K562 (cell line): ENCODE measurements at regions not wholly inside any gene's neighbourhood (a gene's known extent, or its start where the extent isn't known, plus 50 kb on each side); places are given as distances from the start of the nearest gene placed in this dataset.

Experiments used
- ATAC-seq: fragments of 200-7000 bp; cut with Tn5 transposase; 3 replicates; pipeline ENCODE4 v1.9.1; 2020; ENCODE audit warnings: moderate library complexity
- BruUV-seq: library from RNA; stranded (reverse); fragments of 400-500 nt; replicated peaks from 2 replicates; lab custom pipeline; 2021; lab: Mats Ljungman, UMichigan
- CTCF ChIA-PET: fragments of 300-600 bp; formaldehyde crosslinking; extraction: SDS; loops from one replicate; lab custom pipeline; 2021; ENCODE audit warnings: low intra/inter-chr PET ratio; lab: Yijun Ruan, JAX
- POLR2A ChIA-PET: fragments of 300-600, 350-650 bp; sonication (Branson Sonifier 250); formaldehyde crosslinking; extraction: SDS; loops from one replicate; lab custom pipeline; 2021; ENCODE audit warnings: antibody characterized with exemption, inconsistent platforms; lab: Yijun Ruan, JAX
- DNase-seq, 4 experiments: peaks; one replicate each; pipeline versions ENCODE4 v3.0.0 to v3.0.0-alpha.2; 2011 to 2018; ENCODE audit warnings: low spot score in 3 of 4, mixed read lengths in 3 of 4; ENCODE audit errors: extremely low read depth in 1 of 4
- FAIRE-seq: peaks from 2 replicates; lab custom pipeline; 2011; peaks lifted over from hg19 to GRCh38; lab: Jason Lieb, UNC
- H2AFZ ChIP-seq: 2 replicates; pipeline ENCODE4 v1.6.0; 2011; ENCODE audit warnings: low read depth, low read length, control low read depth, inconsistent platforms
- H3K27ac ChIP-seq: fragments of 200-600 bp; 3 replicates; pipeline ENCODE4 v1.8.0; 2011; ENCODE audit warnings: low read depth, mild to moderate bottlenecking, control low read depth, inconsistent platforms, low read length, moderate library complexity, mixed read lengths; ENCODE audit errors: extremely low read depth
- H3K27me3 ChIP-seq, 2 experiments: fragments of 300-600 bp in 1 of 2; 2 replicates in 1 of 2; 3 replicates in 1 of 2; pipeline versions ENCODE4 v1.6.0 to v1.8.0; 2011; ENCODE audit warnings: inconsistent platforms in 2 of 2, low read length in 2 of 2, mild to moderate bottlenecking in 1 of 2, mixed read lengths in 1 of 2, moderate library complexity in 1 of 2; ENCODE audit not compliant: control insufficient read depth in 2 of 2, insufficient read depth in 2 of 2
- H3K36me3 ChIP-seq: fragments of 300-600 bp; 3 replicates; pipeline ENCODE4 v1.8.0; 2011; ENCODE audit warnings: mild to moderate bottlenecking, low read length, inconsistent platforms; ENCODE audit not compliant: control insufficient read depth, insufficient read depth
- H3K4me1 ChIP-seq, 2 experiments: fragments of 200-600 bp in 1 of 2; replicated peaks in 1 of 2; 2 replicates in 1 of 2; 3 replicates in 1 of 2; pipeline versions ENCODE4 v1.5.1 to v1.8.0; 2011; ENCODE audit warnings: inconsistent platforms in 2 of 2, low read length in 2 of 2, mild to moderate bottlenecking in 1 of 2, mixed read lengths in 1 of 2, moderate library complexity in 1 of 2; ENCODE audit not compliant: control insufficient read depth in 2 of 2, insufficient read depth in 2 of 2
- H3K4me2 ChIP-seq: 2 replicates; pipeline ENCODE4 v1.6.1; 2011; ENCODE audit warnings: low read length, control low read depth, inconsistent platforms, mixed read lengths; ENCODE audit not compliant: insufficient read depth
- H3K4me3 ChIP-seq: fragments of 200-600 bp; sonication (generic), shearing (Covaris generic); 2 replicates; pipeline ENCODE4 v1.5.1; 2016; ENCODE audit warnings: control low read depth, inconsistent platforms
- H3K79me2 ChIP-seq: fragments of 200-600 bp; 3 replicates; pipeline ENCODE4 v1.8.0; 2011; ENCODE audit warnings: low read length, inconsistent platforms; ENCODE audit not compliant: control insufficient read depth, insufficient read depth
- H3K9ac ChIP-seq, 2 experiments: 2 replicates each; pipeline versions ENCODE4 v1.6.0 to v1.6.1; 2011; ENCODE audit warnings: low read depth in 2 of 2, low read length in 2 of 2, control low read depth in 1 of 2, inconsistent platforms in 1 of 2, mild to moderate bottlenecking in 1 of 2, mixed read lengths in 1 of 2; ENCODE audit not compliant: insufficient read depth in 1 of 2
- H3K9me1 ChIP-seq: one replicate; pipeline ENCODE4 v1.6.0; 2011; ENCODE audit warnings: inconsistent platforms, mild to moderate bottlenecking, low read length, moderate library complexity; ENCODE audit not compliant: control insufficient read depth, insufficient read depth
- H3K9me3 ChIP-seq: replicated peaks from 2 replicates; pipeline ENCODE4 v1.5.1; 2011; ENCODE audit warnings: low read depth, low read length, inconsistent platforms; ENCODE audit not compliant: control insufficient read depth, insufficient read depth
- H4K20me1 ChIP-seq: replicated peaks from 2 replicates; pipeline ENCODE4 v1.6.1; 2011; ENCODE audit warnings: low read length, inconsistent platforms, mixed read lengths; ENCODE audit not compliant: control insufficient read depth, insufficient read depth
- ARID2 ChIP-seq: fragments of 450-650 bp; IDR thresholded peaks from 2 replicates; pipeline ENCODE4 v1.6.1; 2017; ENCODE audit warnings: antibody characterized with exemption, mild to moderate bottlenecking
- EWSR1 ChIP-seq: fragments of 450-650 bp; IDR thresholded peaks from 2 replicates; pipeline ENCODE4 v1.6.1; 2018; ENCODE audit warnings: borderline replicate concordance, mild to moderate bottlenecking, low read depth, moderate library complexity; ENCODE audit not compliant: partially characterized antibody
- GATAD2A ChIP-seq: fragments of 450-650 bp; IDR thresholded peaks from 2 replicates; pipeline ENCODE4 v1.6.1; 2017
- HDAC3 ChIP-seq: fragments of 450-650 bp; IDR thresholded peaks from 2 replicates; pipeline ENCODE4 v1.6.1; 2018; ENCODE audit warnings: borderline replicate concordance, mild to moderate bottlenecking, moderate library complexity; ENCODE audit not compliant: partially characterized antibody
- KLF16 ChIP-seq: IDR thresholded peaks from 2 replicates; pipeline ENCODE4 v1.6.1; 2016; ENCODE audit warnings: antibody characterized with exemption
- NFE2 ChIP-seq: IDR thresholded peaks from 2 replicates; pipeline ENCODE4 v1.6.1; 2014; ENCODE audit warnings: antibody characterized with exemption, low read depth
- RAD21 ChIP-seq, 2 experiments: fragments of 250-450 bp in 1 of 2; fragments of 450-650 bp in 1 of 2; sonication (Bioruptor Pico) in 1 of 2; formaldehyde crosslinking in 1 of 2; IDR thresholded peaks in 1 of 2; conservative IDR thresholded peaks in 1 of 2; 2 replicates each; pipeline versions ENCODE4 v1.4.0 to v1.8.0; 2020 to 2022; ENCODE audit warnings: mild to moderate bottlenecking in 2 of 2, moderate library complexity in 1 of 2
- TAF1 ChIP-seq: IDR thresholded peaks from 2 replicates; pipeline ENCODE4 v1.6.1; 2011; ENCODE audit warnings: mild to moderate bottlenecking, low read length, moderate library complexity; ENCODE audit not compliant: insufficient read depth, control insufficient read depth, severe bottlenecking; ENCODE audit errors: extremely low read depth
- ZSCAN29 ChIP-seq: fragments of 450-650 bp; IDR thresholded peaks from 2 replicates; pipeline ENCODE4 v1.6.1; 2017
- WGBS: fragments of 100-300 bp; shearing (Covaris generic); methylation state at CpG from one replicate; pipeline ENCODE4 v1.1.6; 2016; ENCODE audit warnings: low coverage, mixed read lengths; ENCODE audit not compliant: insufficient coverage; ENCODE audit errors: missing lambda C conversion rate; 5-methylcytosine and 5-hydroxymethylcytosine counted together
- in situ Hi-C: fragments of 300-500 bp; cut with MboI; formaldehyde crosslinking; loops from 4 replicates; pipeline ENCODE4 v1.15.0; 2018; ENCODE audit warnings: inconsistent platforms, mixed read lengths
- intact Hi-C: fragments of 100-400 bp; cut with micrococcal nuclease; formaldehyde crosslinking; loops from 2 replicates; pipeline ENCODE4 v1.14.2; 2022
- TF ChIP-seq, protein P1 (sequence below): fragments of 250-450 bp; sonication (Bioruptor Pico); IDR thresholded peaks from 2 replicates; pipeline ENCODE4 v1.8.0; 2021; ENCODE audit warnings: mild to moderate bottlenecking, moderate library complexity
- TF ChIP-seq, protein P2 (sequence below): fragments of 450-650 bp; IDR thresholded peaks from 2 replicates; pipeline ENCODE4 v1.7.1; 2018; ENCODE audit warnings: mild to moderate bottlenecking, low read depth; ENCODE audit not compliant: partially characterized antibody

- TF ChIP-seq EWSR1 (no peak), RAD21 (CRISPR knock-in tag; conservative IDR thresholded peaks at IDR 0.05 in 1 of 2, IDR thresholded peaks at IDR 0.05 in 1 of 2) (peak in 1 of 2 experiments; percentile 55; a peak in 3 of 4 replicates), HDAC3 (no peak), NFE2 (no peak)
- TF ChIP-seq, all 486 proteins: peak for 10
Observed at GRCh38 chr20:61120595-61121515, 131.2 kb upstream of the CDH4 start (continued).

GRCh38 chr20:61121661-61122060, 130.4 kb upstream of the CDH4 start:
- Histone ChIP-seq H2AFZ (no peak overlapping the region), H3K27me3 (peaks cover 2 to 40% of the 10 kb centered on the region in 2 experiments; a peak in 3 of 5 replicates), H3K36me3 (no peaks in the 10 kb centered on the region), H3K4me2 (no peak overlapping the region), H3K9ac (no peak overlapping the region), H3K4me1 (no peaks in the 10 kb centered on the region), H3K4me3 (no peak overlapping the region), H4K20me1 (no peaks in the 10 kb centered on the region; the same call in 1 of the 2 replicates), H3K9me1 (no peaks in the 10 kb centered on the region)
- no peak for ATAC-seq
- WGBS = 0% methylated on average over 6 of the region's 8 CpGs
- no TSS peak for BruUV-seq
- POLR2A ChIA-PET = interaction anchor here (0.7 kb wide), 1 partner anchor 15 kb away, joined by 4 read pairs; no protein-coding TSS in a partner anchor
- CTCF ChIA-PET = no interaction called here
- in situ Hi-C loops (no loop called here), intact Hi-C loops (loop anchor here (5.0 kb wide), 2 partner anchors 909 to 1064 kb away; no protein-coding TSS in a partner anchor)
- FAIRE-seq = no peak
- DNase-seq = no peak
- TF ChIP-seq ZSCAN29 (no peak), TAF1 (no peak), KLF16 (no peak), ARID2 (no peak), GATAD2A (no peak)
- TF ChIP-seq, protein P1, sequence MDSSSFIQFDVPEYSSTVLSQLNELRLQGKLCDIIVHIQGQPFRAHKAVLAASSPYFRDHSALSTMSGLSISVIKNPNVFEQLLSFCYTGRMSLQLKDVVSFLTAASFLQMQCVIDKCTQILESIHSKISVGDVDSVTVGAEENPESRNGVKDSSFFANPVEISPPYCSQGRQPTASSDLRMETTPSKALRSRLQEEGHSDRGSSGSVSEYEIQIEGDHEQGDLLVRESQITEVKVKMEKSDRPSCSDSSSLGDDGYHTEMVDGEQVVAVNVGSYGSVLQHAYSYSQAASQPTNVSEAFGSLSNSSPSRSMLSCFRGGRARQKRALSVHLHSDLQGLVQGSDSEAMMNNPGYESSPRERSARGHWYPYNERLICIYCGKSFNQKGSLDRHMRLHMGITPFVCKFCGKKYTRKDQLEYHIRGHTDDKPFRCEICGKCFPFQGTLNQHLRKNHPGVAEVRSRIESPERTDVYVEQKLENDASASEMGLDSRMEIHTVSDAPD (CRISPR knock-in tag) = no peak
- TF ChIP-seq, protein P2, sequence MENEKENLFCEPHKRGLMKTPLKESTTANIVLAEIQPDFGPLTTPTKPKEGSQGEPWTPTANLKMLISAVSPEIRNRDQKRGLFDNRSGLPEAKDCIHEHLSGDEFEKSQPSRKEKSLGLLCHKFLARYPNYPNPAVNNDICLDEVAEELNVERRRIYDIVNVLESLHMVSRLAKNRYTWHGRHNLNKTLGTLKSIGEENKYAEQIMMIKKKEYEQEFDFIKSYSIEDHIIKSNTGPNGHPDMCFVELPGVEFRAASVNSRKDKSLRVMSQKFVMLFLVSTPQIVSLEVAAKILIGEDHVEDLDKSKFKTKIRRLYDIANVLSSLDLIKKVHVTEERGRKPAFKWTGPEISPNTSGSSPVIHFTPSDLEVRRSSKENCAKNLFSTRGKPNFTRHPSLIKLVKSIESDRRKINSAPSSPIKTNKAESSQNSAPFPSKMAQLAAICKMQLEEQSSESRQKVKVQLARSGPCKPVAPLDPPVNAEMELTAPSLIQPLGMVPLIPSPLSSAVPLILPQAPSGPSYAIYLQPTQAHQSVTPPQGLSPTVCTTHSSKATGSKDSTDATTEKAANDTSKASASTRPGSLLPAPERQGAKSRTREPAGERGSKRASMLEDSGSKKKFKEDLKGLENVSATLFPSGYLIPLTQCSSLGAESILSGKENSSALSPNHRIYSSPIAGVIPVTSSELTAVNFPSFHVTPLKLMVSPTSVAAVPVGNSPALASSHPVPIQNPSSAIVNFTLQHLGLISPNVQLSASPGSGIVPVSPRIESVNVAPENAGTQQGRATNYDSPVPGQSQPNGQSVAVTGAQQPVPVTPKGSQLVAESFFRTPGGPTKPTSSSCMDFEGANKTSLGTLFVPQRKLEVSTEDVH = no peak
- TF ChIP-seq, all 486 proteins: peak for 0
- no peaks in the 10 kb centered on the region for H3K79me2 ChIP-seq
- H3K9me3 ChIP-seq = no peaks in the 10 kb centered on the region
- H3K27ac ChIP-seq = no peak overlapping the region
